K562 (cell line): ENCODE measurements at regions not wholly inside any gene's neighbourhood (a gene's known extent, or its start where the extent isn't known, plus 50 kb on each side); places are given as distances from the start of the nearest gene placed in this dataset.

Experiments
- ATAC-seq: fragments of 200-7000 bp; cut with Tn5 transposase; 3 replicates; pipeline ENCODE4 v1.9.1; 2020; ENCODE audit warnings: moderate library complexity
- BruUV-seq: library from RNA; stranded (reverse); fragments of 400-500 nt; replicated peaks from 2 replicates; lab custom pipeline; 2021; lab: Mats Ljungman, UMichigan
- CTCF ChIA-PET: fragments of 300-600 bp; formaldehyde crosslinking; extraction: SDS; loops from one replicate; lab custom pipeline; 2021; ENCODE audit warnings: low intra/inter-chr PET ratio; lab: Yijun Ruan, JAX
- POLR2A ChIA-PET: fragments of 300-600, 350-650 bp; sonication (Branson Sonifier 250); formaldehyde crosslinking; extraction: SDS; loops from one replicate; lab custom pipeline; 2021; ENCODE audit warnings: antibody characterized with exemption, inconsistent platforms; lab: Yijun Ruan, JAX
- DNase-seq, 4 experiments: peaks; one replicate each; pipeline versions ENCODE4 v3.0.0 to v3.0.0-alpha.2; 2011 to 2018; ENCODE audit warnings: low spot score in 3 of 4, mixed read lengths in 3 of 4; ENCODE audit errors: extremely low read depth in 1 of 4
- FAIRE-seq: peaks from 2 replicates; lab custom pipeline; 2011; peaks lifted over from hg19 to GRCh38; lab: Jason Lieb, UNC
- H2AFZ ChIP-seq: 2 replicates; pipeline ENCODE4 v1.6.0; 2011; ENCODE audit warnings: low read depth, low read length, control low read depth, inconsistent platforms
- H3K27ac ChIP-seq: fragments of 200-600 bp; 3 replicates; pipeline ENCODE4 v1.8.0; 2011; ENCODE audit warnings: low read depth, mild to moderate bottlenecking, control low read depth, inconsistent platforms, low read length, moderate library complexity, mixed read lengths; ENCODE audit errors: extremely low read depth
- H3K27me3 ChIP-seq, 2 experiments: fragments of 300-600 bp in 1 of 2; 2 replicates in 1 of 2; 3 replicates in 1 of 2; pipeline versions ENCODE4 v1.6.0 to v1.8.0; 2011; ENCODE audit warnings: inconsistent platforms in 2 of 2, low read length in 2 of 2, mild to moderate bottlenecking in 1 of 2, mixed read lengths in 1 of 2, moderate library complexity in 1 of 2; ENCODE audit not compliant: control insufficient read depth in 2 of 2, insufficient read depth in 2 of 2
- H3K36me3 ChIP-seq: fragments of 300-600 bp; 3 replicates; pipeline ENCODE4 v1.8.0; 2011; ENCODE audit warnings: mild to moderate bottlenecking, low read length, inconsistent platforms; ENCODE audit not compliant: control insufficient read depth, insufficient read depth
- H3K4me1 ChIP-seq, 2 experiments: fragments of 200-600 bp in 1 of 2; replicated peaks in 1 of 2; 2 replicates in 1 of 2; 3 replicates in 1 of 2; pipeline versions ENCODE4 v1.5.1 to v1.8.0; 2011; ENCODE audit warnings: inconsistent platforms in 2 of 2, low read length in 2 of 2, mild to moderate bottlenecking in 1 of 2, mixed read lengths in 1 of 2, moderate library complexity in 1 of 2; ENCODE audit not compliant: control insufficient read depth in 2 of 2, insufficient read depth in 2 of 2
- H3K4me2 ChIP-seq: 2 replicates; pipeline ENCODE4 v1.6.1; 2011; ENCODE audit warnings: low read length, control low read depth, inconsistent platforms, mixed read lengths; ENCODE audit not compliant: insufficient read depth
- H3K4me3 ChIP-seq: fragments of 200-600 bp; sonication (generic), shearing (Covaris generic); 2 replicates; pipeline ENCODE4 v1.5.1; 2016; ENCODE audit warnings: control low read depth, inconsistent platforms
- H3K79me2 ChIP-seq: fragments of 200-600 bp; 3 replicates; pipeline ENCODE4 v1.8.0; 2011; ENCODE audit warnings: low read length, inconsistent platforms; ENCODE audit not compliant: control insufficient read depth, insufficient read depth
- H3K9ac ChIP-seq, 2 experiments: 2 replicates each; pipeline versions ENCODE4 v1.6.0 to v1.6.1; 2011; ENCODE audit warnings: low read depth in 2 of 2, low read length in 2 of 2, control low read depth in 1 of 2, inconsistent platforms in 1 of 2, mild to moderate bottlenecking in 1 of 2, mixed read lengths in 1 of 2; ENCODE audit not compliant: insufficient read depth in 1 of 2
- H3K9me1 ChIP-seq: one replicate; pipeline ENCODE4 v1.6.0; 2011; ENCODE audit warnings: inconsistent platforms, mild to moderate bottlenecking, low read length, moderate library complexity; ENCODE audit not compliant: control insufficient read depth, insufficient read depth
- H3K9me3 ChIP-seq: replicated peaks from 2 replicates; pipeline ENCODE4 v1.5.1; 2011; ENCODE audit warnings: low read depth, low read length, inconsistent platforms; ENCODE audit not compliant: control insufficient read depth, insufficient read depth
- H4K20me1 ChIP-seq: replicated peaks from 2 replicates; pipeline ENCODE4 v1.6.1; 2011; ENCODE audit warnings: low read length, inconsistent platforms, mixed read lengths; ENCODE audit not compliant: control insufficient read depth, insufficient read depth
- CBFA2T2 ChIP-seq: fragments of 450-650 bp; conservative IDR thresholded peaks from 2 replicates; pipeline ENCODE4 v1.6.1; 2017; ENCODE audit warnings: mild to moderate bottlenecking
- HNRNPUL1 ChIP-seq: fragments of 200-400 bp; formaldehyde crosslinking; IDR thresholded peaks from 2 replicates; pipeline ENCODE4 v1.6.1; 2017; ENCODE audit warnings: low read length
- PHTF2 ChIP-seq: fragments of 250-450 bp; sonication (Bioruptor Pico); IDR thresholded peaks from 2 replicates; pipeline ENCODE4 v1.5.0; 2021; ENCODE audit warnings: mild to moderate bottlenecking
- RAD21 ChIP-seq, 2 experiments: fragments of 250-450 bp in 1 of 2; fragments of 450-650 bp in 1 of 2; sonication (Bioruptor Pico) in 1 of 2; formaldehyde crosslinking in 1 of 2; IDR thresholded peaks in 1 of 2; conservative IDR thresholded peaks in 1 of 2; 2 replicates each; pipeline versions ENCODE4 v1.4.0 to v1.8.0; 2020 to 2022; ENCODE audit warnings: mild to moderate bottlenecking in 2 of 2, moderate library complexity in 1 of 2
- SPI1 ChIP-seq: IDR thresholded peaks from 2 replicates; pipeline ENCODE4 v1.6.1; 2011; ENCODE audit warnings: low read depth, low read length, control low read depth, borderline replicate concordance
- ZNF197 ChIP-seq: fragments of 200-800 bp; sonication (Bioruptor generic); IDR thresholded peaks from 2 replicates; pipeline ENCODE4 v1.6.1; 2016; ENCODE audit warnings: low read depth, missing genetic modification characterization, missing compliant biosample characterization
- ZNF316 ChIP-seq: fragments of 450-650 bp; IDR thresholded peaks from 2 replicates; pipeline ENCODE4 v1.6.1; 2016
- WGBS: fragments of 100-300 bp; shearing (Covaris generic); methylation state at CpG from one replicate; pipeline ENCODE4 v1.1.6; 2016; ENCODE audit warnings: low coverage, mixed read lengths; ENCODE audit not compliant: insufficient coverage; ENCODE audit errors: missing lambda C conversion rate; 5-methylcytosine and 5-hydroxymethylcytosine counted together
- in situ Hi-C: fragments of 300-500 bp; cut with MboI; formaldehyde crosslinking; loops from 4 replicates; pipeline ENCODE4 v1.15.0; 2018; ENCODE audit warnings: inconsistent platforms, mixed read lengths
- intact Hi-C: fragments of 100-400 bp; cut with micrococcal nuclease; formaldehyde crosslinking; loops from 2 replicates; pipeline ENCODE4 v1.14.2; 2022
- TF ChIP-seq, protein P1 (sequence below): fragments of 250-450 bp; sonication (Bioruptor Pico); IDR thresholded peaks from 2 replicates; pipeline ENCODE4 v1.8.0; 2021; ENCODE audit warnings: moderate library complexity, mild to moderate bottlenecking, inconsistent platforms
- TF ChIP-seq, protein P2 (sequence below), 3 experiments: fragments of 200-800 bp in 1 of 3; sonication (Bioruptor generic) in 1 of 3; sonication (generic) in 1 of 3; formaldehyde crosslinking in 1 of 3; IDR thresholded peaks; 2 replicates each; pipeline versions ENCODE4 v1.6.1 to v1.8.0; 2016 to 2022; ENCODE audit warnings: mild to moderate bottlenecking in 2 of 3, missing compliant biosample characterization in 2 of 3, missing genetic modification characterization in 2 of 3, missing genetic modification reagents in 1 of 3

DNA sequence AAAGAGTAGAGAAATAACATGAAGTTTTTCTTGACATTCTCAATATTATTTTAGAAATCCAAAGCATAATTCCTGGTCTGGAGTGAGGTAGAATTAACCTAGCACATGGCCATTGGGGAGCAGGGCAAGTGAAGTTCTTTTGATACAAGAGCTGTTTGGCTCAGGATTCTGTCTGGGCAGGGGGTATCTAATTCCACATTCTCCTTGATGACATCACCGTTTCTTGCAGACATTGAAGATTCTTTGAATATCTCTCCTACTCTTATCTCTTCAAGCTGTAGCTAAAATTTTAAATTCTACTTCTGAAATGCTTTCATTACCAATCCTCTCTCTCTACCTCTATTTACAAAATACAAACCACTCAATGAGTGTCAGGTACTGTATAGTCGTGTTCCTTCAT, 138.2 kb upstream of the TENM4 start (continued):
- TF ChIP-seq, protein P1, sequence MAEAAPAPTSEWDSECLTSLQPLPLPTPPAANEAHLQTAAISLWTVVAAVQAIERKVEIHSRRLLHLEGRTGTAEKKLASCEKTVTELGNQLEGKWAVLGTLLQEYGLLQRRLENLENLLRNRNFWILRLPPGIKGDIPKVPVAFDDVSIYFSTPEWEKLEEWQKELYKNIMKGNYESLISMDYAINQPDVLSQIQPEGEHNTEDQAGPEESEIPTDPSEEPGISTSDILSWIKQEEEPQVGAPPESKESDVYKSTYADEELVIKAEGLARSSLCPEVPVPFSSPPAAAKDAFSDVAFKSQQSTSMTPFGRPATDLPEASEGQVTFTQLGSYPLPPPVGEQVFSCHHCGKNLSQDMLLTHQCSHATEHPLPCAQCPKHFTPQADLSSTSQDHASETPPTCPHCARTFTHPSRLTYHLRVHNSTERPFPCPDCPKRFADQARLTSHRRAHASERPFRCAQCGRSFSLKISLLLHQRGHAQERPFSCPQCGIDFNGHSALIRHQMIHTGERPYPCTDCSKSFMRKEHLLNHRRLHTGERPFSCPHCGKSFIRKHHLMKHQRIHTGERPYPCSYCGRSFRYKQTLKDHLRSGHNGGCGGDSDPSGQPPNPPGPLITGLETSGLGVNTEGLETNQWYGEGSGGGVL (CRISPR knock-in tag), result no peak

DNA sequence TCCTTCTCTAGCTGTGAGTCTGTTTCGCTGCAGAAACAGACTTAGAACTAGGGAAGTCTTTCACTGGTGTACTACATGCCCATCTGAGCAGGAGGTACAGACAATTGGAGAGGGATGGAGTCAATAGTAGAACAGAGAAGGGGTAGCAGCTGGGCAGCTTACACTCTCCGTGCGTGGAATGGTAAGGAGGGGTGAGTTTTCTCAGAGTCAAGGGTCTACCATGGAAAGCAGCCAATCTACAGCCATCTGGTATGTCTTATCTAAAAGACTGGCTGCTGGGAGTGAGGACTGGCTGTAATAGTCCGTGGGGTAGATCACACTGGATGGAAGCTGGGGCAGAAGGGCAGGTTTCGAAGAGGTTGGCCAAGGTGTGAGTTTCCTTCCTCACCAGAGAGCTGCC, 137.3 kb upstream of the TENM4 start:
- POLR2A ChIA-PET, result no interaction called here
- WGBS, result 2% methylated on average over 5 of the region's 5 CpGs
- Histone ChIP-seq H3K36me3 (no peaks in the 10 kb centered on the region), H3K27ac (no peak overlapping the region), H3K79me2 (no peaks in the 10 kb centered on the region), H2AFZ (no peak overlapping the region), H3K9me1 (no peaks in the 10 kb centered on the region), H3K9me3 (no peaks in the 10 kb centered on the region), H4K20me1 (no peaks in the 10 kb centered on the region), H3K9ac (no peak overlapping the region), H3K27me3 (no peaks in the 10 kb centered on the region), H3K4me2 (no peak overlapping the region), H3K4me1 (no peaks in the 10 kb centered on the region), H3K4me3 (no peak overlapping the region)
- ATAC-seq (no peak), DNase-seq (no peak), FAIRE-seq (no peak)
- in situ Hi-C loops (no loop called here), intact Hi-C loops (no loop called here)
- TF ChIP-seq PHTF2 (CRISPR knock-in tag) (no peak), ZNF316 (no peak), RAD21 (CRISPR knock-in tag; conservative IDR thresholded peaks at IDR 0.05 in 1 of 2, IDR thresholded peaks at IDR 0.05 in 1 of 2) (no peak), ZNF197 (CRISPR knock-in tag) (no peak), CBFA2T2 (no peak), SPI1 (no peak), HNRNPUL1 (no peak)
- TF ChIP-seq, protein P2, sequence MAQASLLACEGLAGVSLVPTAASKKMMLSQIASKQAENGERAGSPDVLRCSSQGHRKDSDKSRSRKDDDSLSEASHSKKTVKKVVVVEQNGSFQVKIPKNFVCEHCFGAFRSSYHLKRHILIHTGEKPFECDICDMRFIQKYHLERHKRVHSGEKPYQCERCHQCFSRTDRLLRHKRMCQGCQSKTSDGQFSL (CRISPR knock-in tag; IDR thresholded peaks at IDR 0.05), result no peak
- TF ChIP-seq, protein P2 (tag; IDR thresholded peaks at IDR 0.05), result no peak
- CTCF ChIA-PET, result no interaction called here
- BruUV-seq, result no TSS peak
